Lower lobe of right lung (tissue), 2 donors: ENCODE measurements at regions not wholly inside any gene's neighbourhood (a gene's known extent, or its start where the extent isn't known, plus 50 kb on each side); places are given as distances from the start of the nearest gene placed in this dataset.

Experiments used
- ATAC-seq, 2 donors: fragments of 200-7000 bp; cut with Tn5 transposase; one replicate each; pipeline ENCODE4 v1.9.1; 2020 to 2022; ENCODE audit warnings: mild to moderate bottlenecking in 2 of 2, moderate library complexity in 2 of 2
- DNase-seq: peaks from one replicate; pipeline ENCODE4 v3.0.0-alpha.2; 2020
- H3K27ac ChIP-seq: fragments of 200-600 bp; one replicate; pipeline ENCODE4 v1.8.0; 2022
- H3K27me3 ChIP-seq: fragments of 200-600 bp; one replicate; pipeline ENCODE4 v1.8.0; 2022; ENCODE audit warnings: low read depth
- H3K36me3 ChIP-seq: fragments of 200-600 bp; one replicate; pipeline ENCODE4 v1.8.0; 2022; ENCODE audit warnings: mild to moderate bottlenecking
- H3K4me1 ChIP-seq: fragments of 200-600 bp; one replicate; pipeline ENCODE4 v1.8.0; 2022
- H3K4me3 ChIP-seq: fragments of 200-600 bp; one replicate; pipeline ENCODE4 v1.8.0; 2022; ENCODE audit warnings: mild to moderate bottlenecking
- H3K9me3 ChIP-seq: fragments of 200-600 bp; one replicate; pipeline ENCODE4 v1.8.0; 2022
- CTCF ChIP-seq: fragments of 200-600 bp; IDR thresholded peaks from one replicate; pipeline ENCODE4 v1.8.0; 2022; ENCODE audit warnings: antibody characterized with exemption, mild to moderate bottlenecking
- intact Hi-C: fragments of 100-400 bp; cut with DNase I; formaldehyde crosslinking; loops from one replicate; pipeline ENCODE4 v1.11.0; 2022
- donor health status: DM: no; HTN: yes; CAD: no; lungs with severe emphysema.

GRCh38 chr21:16087523-16087922 is 357.7 kb downstream of the USP25 start:
- H3K9me3 ChIP-seq = no peaks in the 10 kb centered on the region
- DNase-seq = no peak
- no peak overlapping the region for H3K4me3 ChIP-seq
- no peak for TF ChIP-seq CTCF
- no peaks in the 10 kb centered on the region for H3K4me1 ChIP-seq
- no peak overlapping the region for H3K27ac ChIP-seq
- ATAC-seq = no peak
- intact Hi-C loops = no loop called here
- no peaks in the 10 kb centered on the region for H3K27me3 ChIP-seq
- no peaks in the 10 kb centered on the region for H3K36me3 ChIP-seq

- no peaks in the 10 kb centered on the region for H3K36me3 ChIP-seq
- DNase-seq (no peak), ATAC-seq (no peak)
- intact Hi-C loops = no loop called here
- no peaks in the 10 kb centered on the region for H3K27me3 ChIP-seq
- H3K4me1 ChIP-seq = no peaks in the 10 kb centered on the region
- no peak overlapping the region for H3K4me3 ChIP-seq
- no peak overlapping the region for H3K27ac ChIP-seq
- no peak for TF ChIP-seq CTCF
- no peaks in the 10 kb centered on the region for H3K9me3 ChIP-seq
Observed at GRCh38 chr21:16088056-16088455, 358.3 kb downstream of the USP25 start.

- intact Hi-C loops = no loop called here
- no peak for DNase-seq
- Histone ChIP-seq H3K27me3 (no peaks in the 10 kb centered on the region), H3K27ac (no peak overlapping the region), H3K9me3 (no peaks in the 10 kb centered on the region), H3K36me3 (no peaks in the 10 kb centered on the region), H3K4me3 (no peak overlapping the region), H3K4me1 (no peaks in the 10 kb centered on the region)
- ATAC-seq = no peak
- no peak for TF ChIP-seq CTCF
Observed at GRCh38 chr21:16095005-16095404, 365.2 kb downstream of the USP25 start.

- Histone ChIP-seq H3K27me3 (no peaks in the 10 kb centered on the region), H3K36me3 (no peaks in the 10 kb centered on the region), H3K4me1 (no peaks in the 10 kb centered on the region), H3K27ac (no peak overlapping the region), H3K9me3 (no peaks in the 10 kb centered on the region), H3K4me3 (no peak overlapping the region)
- no peak for DNase-seq
- TF ChIP-seq CTCF = no peak
- ATAC-seq = no peak
- intact Hi-C loops = no loop called here
Observed at GRCh38 chr21:16096988-16097387, 367.2 kb downstream of the USP25 start.

GRCh38 chr21:16102113-16102512 is 372.3 kb downstream of the USP25 start:
- DNase-seq = no peak
- no peaks in the 10 kb centered on the region for H3K4me1 ChIP-seq
- H3K36me3 ChIP-seq = no peaks in the 10 kb centered on the region
- H3K27me3 ChIP-seq = no peaks in the 10 kb centered on the region
- no peak overlapping the region for H3K27ac ChIP-seq
- intact Hi-C loops = no loop called here
- no peak for TF ChIP-seq CTCF
- H3K4me3 ChIP-seq = no peak overlapping the region
- H3K9me3 ChIP-seq = no peaks in the 10 kb centered on the region
- ATAC-seq = no peak

GRCh38 chr21:16108561-16109075 is 378.8 kb downstream of the USP25 start:
- DNase-seq (no peak), ATAC-seq (no peak)
- Histone ChIP-seq H3K4me1 (no peaks in the 10 kb centered on the region), H3K27ac (no peak overlapping the region), H3K27me3 (no peaks in the 10 kb centered on the region), H3K4me3 (no peak overlapping the region), H3K36me3 (no peaks in the 10 kb centered on the region), H3K9me3 (no peaks in the 10 kb centered on the region)
- intact Hi-C loops = no loop called here
- no peak for TF ChIP-seq CTCF
